GM18520 (cell line): ENCODE measurements at regions not wholly inside any gene's neighbourhood (a gene's known extent, or its start where the extent isn't known, plus 50 kb on each side); places are given as distances from the start of the nearest gene placed in this dataset.
"Not testable (repeated sequence)": the region's sequence is repeated elsewhere in the genome, so short reads cannot be mapped to it uniquely, and the experiment has no call there.

Source experiments
- ATAC-seq: cut with Tn5 transposase; IDR thresholded peaks from one replicate; pipeline ENCODE4 v1.9.1; 2021; ENCODE audit not compliant: unreplicated experiment

DNA sequence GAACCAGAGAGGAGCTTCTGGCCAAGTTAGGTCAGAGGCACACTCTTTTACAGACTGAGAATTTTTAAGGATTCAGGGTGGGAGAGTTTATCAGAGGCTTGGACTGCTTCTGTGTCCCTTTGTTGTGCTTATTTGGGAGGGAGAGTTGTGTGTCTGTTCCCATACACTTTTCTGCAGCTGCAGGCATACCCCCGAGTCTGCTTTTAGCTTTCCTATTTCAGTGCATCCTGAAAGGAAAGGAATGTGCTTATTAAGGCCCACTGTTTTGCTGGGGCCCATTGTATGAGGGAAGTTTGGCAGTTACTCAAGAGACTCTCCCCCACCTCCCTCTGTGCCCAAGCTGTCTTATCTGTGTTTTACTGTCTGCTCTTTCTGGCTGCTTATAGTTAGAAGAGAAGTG, 257.4 kb upstream of the AADAT start:
- not testable (repeated sequence) for ATAC-seq

DNA sequence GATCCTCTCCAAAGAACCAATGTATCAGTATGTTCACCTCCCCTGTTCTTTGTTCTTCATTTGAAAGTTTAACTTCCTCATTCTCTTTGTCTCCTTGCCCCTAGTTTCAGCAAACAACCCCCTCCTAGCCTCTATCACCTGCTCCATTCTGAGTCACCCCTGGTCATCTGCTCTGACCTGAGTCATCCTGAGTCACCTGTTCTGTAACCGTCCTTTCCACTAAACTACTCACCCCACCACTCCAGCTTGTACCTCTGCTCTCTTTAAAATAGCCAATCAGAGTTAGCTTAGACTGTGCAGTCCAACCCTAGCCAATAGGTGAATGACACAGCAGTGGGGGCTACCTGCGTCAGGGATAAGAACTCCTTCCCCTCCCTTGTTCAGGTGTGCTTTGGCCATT, 249.8 kb upstream of the AADAT start:
- ATAC-seq = no peak

DNA sequence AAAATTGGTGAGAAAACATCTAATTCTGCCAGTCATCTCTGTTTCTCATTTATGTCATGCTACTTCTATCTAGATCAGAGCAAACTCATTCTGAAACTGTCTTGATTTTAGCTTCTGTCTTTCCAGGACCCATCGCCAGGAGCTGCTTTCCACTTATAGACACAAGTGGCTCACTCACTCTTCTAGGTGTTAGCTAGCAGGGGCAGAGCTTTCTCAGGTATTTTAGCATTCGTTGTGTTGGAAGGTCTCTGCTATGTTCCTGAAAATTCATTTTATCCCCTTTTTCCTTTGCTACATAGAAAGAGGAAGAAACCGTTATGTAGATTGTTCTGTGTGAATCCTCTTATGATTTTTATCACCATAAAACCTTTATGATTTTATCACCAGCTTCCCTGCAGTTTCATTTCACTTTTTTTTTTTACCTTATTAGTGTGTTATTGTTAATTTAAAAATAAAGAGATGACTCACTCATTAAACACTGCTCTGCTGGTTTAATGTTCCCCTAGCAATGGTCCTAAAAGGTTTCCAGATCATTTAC, 246.6 kb upstream of the AADAT start:
- ATAC-seq = peak; percentile 82

DNA sequence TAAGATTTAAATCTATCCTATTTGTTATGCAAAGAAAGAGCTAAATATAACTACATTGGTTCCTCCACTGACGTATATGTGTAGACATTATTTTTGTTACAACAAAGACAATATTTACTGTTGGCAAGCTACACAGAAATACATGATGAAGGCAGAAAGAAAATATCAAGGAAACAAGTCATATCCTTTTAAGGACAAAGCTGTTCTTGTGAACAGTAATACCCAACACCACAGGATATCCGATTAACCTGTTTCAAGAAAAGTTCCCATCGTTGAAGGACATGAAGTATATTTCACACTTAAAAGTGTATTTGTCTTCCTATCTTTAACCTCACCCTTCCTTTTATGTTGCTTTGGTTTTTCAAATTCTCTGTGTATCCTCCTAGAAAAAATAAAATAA, 235.8 kb upstream of the AADAT start:
- no peak for ATAC-seq

DNA sequence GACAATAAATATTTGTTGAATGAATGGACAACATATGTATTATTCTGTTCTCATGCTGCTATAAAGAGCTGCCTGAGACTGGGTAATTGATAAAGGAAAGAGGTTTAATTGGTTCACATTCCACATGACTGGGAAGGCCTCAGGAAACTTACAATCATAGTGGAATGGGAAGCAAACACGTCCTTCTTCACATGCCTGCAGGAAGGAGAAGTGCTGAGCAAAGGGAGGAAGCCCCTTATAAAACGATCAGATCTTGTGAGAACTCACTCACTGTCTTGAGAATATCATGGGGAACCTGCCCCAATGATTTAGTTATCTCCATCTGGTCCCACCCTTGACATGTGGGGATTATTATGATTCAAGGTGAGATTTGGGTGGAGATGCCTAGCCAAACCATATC, 233.9 kb upstream of the AADAT start:
- no peak for ATAC-seq

DNA sequence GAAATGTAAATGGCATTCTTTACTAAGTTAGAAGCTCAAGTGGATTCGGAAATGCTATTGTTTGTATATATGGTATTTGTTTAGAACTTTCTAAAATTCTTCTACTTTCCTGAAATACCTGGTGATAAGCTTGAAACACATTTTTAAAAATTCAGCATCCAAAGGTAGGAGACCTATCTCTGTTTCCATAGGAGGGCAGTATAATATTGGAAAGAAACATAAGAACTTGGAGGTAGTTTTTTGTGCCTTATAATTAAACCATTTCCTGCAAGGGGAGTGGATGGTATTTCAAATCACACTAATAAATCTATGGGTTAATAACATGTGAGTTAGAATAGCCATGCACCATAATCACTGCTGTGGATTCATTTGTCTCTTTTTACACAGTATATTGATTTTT, 217.4 kb upstream of the AADAT start:
- no peak for ATAC-seq

DNA sequence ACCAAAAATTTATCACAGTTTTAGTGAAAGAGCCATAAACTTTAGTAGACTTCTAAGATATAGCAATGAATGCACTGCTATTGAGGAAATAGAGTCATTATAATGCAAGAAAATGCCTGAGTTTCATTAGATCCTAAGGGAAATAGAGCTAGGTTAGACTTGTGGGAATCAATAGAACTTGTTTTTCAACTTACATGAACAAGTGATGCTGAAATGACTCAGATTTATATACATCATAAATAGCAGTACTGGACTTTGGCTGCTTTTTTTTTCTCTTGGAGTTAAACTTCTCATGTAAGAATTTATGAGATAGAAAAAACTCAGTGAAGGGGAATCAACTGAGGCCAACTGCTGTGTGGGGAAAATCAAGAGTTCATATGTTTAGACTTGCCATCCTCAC, 216.5 kb upstream of the AADAT start:
- ATAC-seq = no peak

DNA sequence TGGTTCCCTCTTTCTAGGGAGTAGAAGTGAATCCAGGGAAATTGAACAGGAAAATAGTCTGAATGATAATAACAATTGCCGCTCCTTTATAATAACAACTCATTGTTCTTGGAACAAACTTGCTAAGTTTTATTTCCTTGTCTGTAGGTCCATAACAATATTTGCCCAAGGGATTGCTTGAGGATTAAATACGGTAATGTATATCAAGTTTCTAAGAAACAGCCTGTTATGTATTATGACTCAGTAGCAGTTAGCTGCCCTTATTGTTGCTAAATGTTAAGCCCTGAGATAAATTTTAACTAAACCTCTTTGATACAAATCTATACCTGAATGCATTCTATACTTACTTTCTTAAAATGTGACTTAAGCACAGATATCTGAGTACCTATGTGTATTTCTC, 215.9 kb upstream of the AADAT start:
- no peak for ATAC-seq

DNA sequence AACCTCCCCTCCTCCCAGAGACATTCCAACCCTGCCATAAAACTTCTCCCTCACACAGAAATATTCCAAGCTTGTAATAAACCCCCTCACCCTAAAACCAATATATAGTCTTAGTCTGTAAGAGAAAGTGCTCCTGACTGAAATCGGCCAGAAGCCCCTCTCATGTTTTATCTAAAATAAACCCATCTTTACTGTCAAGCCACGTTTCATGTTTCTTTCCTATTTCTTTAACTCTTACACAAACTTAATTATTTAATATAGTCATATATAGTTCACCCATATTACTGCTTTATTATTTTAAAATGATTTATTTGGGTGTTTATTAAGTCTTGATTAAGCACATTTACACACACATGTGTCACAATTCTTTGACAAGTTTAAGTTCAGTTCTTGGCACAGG, 191.3 kb upstream of the AADAT start:
- ATAC-seq = no peak

DNA sequence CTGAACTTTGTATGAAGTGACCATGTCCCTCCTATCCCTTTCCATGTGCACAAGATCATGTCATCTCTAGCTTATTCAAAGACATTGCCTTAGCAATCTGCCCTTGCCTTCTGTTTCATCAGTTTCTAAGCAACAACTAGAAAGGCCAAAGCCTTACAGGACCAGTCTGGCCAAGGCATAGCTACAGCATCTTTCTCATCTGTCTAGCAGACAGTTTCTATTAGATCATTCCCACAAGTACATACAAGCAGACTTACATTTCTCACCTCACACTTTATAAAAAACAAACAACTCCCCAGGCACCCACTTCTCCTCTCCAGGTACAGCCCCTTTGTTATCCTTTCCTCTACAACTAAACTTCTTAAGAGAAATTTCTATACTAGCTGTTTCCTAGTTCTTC, 188.7 kb upstream of the AADAT start:
- ATAC-seq = no peak

DNA sequence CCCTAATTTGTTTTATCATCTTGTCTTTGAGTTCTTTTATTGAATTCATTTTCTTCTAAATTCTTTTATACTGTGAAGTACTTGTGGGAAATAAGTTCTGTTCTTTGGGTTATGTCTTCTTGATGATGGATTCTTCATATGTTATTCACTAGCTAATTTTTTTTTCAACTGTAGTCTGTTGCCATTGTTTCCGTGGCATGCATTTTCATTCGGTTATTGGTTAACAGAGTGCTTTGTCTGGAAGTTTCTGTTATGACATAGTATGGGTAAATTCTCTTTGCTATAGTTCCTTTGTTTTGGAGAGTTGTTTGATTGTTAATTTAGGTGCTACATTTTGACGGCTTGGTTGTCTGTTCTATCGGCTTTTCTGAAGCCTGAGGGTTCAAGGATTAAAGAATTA, 184.9 kb upstream of the AADAT start:
- no peak for ATAC-seq

DNA sequence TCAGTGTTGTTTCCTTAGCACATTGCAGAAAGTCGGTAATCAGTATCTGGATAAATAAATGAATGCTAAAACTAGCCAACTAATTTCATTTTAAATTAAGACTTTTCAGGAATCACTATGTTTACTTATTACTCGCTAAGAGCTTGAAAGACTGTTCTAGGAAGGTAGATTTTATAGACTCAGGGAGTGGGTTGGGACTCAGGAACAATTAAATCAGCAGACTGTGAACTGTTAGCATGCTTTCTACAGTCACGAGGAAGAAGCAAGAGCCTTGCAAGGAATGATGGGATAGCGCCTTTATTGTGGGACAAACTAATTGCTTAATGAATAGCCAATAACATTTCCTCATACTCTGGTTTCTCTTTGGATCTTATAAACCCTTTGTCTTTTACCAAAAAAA, 183.2 kb upstream of the AADAT start:
- ATAC-seq = no peak

DNA sequence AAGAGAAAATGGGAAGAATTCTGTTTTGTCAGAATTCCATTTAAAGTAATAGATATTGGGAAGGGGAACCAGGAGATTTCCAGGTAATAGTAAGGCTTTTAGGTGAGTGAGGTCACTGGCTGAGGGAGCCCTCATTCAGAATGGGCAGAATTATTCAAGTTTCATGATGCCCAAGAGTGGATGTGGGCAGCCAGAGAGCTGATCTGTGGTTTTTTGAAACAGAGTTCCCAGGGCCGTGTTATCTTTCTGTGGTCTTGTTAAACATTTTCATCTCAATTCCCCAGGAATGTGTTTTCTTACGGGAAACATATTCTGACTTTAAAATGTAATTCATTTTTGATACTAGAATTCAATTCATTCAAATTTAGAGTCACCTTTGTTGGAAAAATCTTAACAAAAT, 182.0 kb upstream of the AADAT start:
- no peak for ATAC-seq

DNA sequence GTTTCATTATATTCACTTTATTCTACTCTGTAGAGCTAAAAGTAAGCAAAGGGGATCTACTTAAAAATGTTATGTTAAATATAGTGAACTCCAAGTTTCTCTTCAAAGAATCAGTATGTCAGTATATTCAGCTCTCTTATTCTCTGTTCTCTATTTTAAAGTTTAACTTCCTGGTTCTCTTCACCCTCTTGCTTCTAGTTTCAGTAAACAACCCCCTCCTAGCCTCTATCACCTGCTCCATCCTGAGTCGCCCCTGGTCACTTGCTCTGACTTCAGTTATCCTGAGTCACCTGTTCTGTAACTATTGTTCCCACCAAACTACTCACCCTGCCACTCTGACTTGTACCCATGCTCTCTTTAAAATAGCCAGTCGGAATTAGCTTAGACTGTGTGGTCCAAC, 180.9 kb upstream of the AADAT start:
- no peak for ATAC-seq

DNA sequence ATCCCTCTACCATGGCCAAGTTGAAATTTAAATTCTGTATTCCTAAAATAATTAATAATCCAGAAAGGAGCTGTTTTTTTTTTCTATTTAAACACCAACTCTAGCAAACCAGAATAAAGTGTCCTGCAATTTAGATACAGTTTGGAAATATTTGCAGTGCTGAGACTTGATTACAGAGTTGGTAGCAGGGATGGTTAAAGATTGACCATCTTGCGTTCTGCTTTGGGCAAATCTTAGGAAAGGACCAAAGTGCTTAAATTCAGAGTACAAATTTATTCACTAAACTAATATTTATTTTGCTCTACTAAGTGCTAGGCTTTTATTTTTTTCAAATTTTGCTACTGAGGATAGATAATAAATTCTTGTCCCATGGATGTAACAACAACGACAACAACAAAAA, 180.2 kb upstream of the AADAT start:
- ATAC-seq = no peak

DNA sequence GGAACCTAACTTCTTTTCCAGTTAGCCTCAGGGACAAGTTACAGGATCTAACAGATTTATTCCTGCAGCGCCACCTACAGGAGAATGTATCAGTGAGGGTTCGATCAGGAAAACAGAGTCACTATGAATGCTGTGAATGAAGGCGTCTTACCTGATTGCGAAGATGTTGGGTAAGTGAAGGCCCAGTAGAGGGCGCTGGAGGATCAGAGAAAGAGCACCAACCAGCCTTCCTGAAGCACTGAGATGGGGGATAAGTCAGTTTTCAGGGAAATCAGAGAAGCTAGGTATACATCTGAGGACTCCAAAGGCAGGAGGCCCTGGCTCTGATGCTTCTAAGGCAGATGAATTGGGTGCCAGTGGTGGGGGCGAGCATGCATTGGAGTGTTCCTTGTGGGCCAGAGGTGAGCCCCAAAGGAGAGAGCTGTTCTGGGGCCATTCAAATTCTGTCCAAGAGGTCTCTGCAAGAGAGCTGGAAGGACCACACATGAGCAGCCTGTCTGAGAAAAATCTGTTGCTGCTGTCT, 169.9 kb upstream of the AADAT start:
- ATAC-seq = peak; percentile 94

DNA sequence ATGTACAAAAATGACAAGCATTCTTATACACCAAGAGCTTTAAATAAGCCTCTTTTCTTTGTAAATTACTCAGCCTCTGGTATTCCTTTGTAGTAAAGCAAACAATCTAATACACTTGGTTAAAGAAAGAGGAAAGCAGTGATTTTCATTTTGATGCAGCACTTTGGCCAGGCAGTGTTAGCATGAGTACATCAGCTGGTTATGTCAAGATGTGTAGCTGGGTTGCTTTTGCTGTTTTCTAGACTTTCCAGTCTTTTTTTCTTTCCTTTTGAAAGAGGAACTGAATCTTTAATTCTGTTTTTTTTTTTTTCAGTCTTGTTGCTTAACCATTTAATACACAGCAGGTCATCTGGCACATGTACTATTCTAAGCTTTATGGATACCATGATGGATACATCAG, 167.1 kb upstream of the AADAT start:
- no peak for ATAC-seq

DNA sequence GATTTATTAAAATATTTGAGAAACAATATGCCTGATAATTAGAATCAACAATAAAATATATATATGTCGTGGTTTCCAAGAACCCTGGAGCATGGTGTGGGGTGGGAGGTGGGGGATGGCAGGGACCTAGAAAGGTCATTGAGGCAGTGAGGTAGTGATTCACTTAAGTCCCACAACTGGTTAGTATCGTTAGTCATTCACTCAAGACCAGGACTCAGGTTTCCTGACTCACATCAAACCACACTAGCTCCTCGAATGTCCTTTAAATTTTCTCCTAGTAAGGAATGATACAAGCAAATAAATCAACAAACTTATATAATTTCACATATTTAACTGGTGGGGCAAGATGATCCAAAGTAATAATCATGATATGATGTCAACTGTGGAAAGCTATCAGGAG, 158.8 kb upstream of the AADAT start:
- no peak for ATAC-seq

DNA sequence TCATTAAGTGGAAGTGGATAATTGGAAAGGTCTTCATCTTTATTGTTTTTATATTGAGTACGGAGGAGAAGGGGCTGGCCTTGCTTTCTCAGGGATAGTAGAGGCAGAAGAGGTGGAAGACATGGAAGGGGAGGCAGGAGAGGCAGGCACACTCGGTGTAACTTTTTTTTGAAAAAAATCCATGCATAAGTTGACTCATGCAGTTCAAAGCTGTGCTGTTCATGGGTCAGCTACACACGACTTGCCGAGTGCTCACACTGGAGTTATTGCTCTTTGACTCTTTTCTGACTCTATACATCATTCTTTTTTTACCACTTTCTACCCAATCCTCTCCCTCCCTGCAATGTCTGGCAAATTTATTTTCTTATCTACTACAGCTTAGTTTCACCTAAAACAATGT, 158.3 kb upstream of the AADAT start:
- ATAC-seq = no peak

DNA sequence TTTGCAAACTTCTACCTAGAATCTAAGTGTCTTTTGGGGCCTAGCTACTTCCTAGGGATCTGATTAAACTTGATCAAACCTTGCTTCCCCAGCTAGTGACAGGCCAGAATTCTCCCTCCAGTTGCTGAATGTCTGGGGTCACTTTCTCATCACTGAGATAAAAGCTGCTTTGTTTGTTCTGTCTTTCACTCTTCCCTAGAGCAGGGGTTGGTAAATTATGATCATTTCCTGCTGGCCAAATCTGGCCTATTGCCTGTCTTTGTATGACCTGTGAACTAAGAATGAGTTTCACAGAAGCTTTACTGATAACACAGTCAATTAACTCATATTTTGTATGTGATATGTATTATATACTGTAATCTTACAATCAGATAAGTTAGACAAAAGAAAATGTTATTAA, 157.8 kb upstream of the AADAT start:
- no peak for ATAC-seq

DNA sequence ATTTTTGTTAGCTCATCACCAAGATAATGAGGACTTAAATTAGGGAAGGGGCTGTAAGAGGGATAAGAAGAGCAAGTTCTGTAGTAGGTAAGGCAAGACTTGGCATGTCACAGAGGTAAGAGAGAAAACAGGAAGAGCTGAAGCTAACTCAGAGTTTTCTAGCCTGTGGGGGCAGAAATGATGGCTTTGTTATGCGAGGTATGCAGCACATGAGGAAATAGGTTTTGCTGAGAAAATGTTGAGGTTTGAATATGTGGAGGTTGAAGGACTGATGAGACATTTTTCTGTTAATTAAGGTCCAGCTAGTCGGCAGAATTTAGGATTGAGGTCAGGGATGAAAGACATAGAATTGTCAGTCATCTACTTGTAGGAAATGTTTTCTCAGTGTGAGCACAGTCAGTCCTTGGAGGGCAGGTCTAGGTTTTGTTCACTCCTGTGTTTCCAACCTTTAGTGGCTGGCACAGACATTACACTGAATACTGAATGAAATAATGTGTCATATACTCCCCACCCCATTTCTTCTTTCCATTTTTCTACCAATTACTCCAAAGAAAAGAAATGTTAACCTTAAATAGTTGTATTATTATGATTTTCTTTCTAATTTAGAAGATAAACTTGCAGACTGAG, 154.0 kb upstream of the AADAT start:
- no peak for ATAC-seq

DNA sequence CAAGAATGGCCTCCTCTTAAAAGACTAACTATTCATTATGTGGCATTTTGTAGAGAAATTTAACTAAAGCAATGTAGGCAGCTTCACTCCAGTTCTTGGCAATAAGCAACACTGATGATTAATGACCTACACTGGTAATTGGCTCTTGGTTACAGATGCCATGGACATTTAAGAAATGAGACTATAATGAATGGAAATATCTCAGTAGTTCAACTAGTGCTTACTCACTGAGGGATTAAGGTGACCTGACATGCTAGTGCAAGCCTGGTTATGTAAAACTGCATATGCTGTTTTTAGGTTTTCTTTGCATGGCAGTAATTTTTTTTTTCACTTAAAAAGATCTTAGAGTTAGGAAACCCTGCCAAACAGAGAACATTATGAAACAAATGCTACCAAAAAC, 152.7 kb upstream of the AADAT start:
- ATAC-seq = no peak

DNA sequence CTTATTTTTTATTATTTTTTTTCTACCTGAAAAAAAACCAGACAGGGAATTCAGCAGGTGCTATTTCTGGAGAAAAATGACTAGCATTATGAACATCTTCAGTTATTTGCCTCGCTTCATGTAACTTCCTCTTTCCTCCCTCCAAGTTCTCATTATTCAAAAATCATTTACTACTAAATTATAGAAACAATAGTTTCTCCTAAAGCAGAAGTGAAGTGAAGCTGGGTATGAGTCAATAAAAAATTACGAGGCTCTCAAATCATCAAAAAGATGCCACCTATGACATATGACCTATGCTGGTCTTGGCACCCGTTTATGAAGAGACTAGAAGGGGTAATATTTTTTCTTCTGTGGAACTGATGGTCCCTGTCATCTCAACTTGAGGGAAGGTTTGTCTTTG, 145.0 kb upstream of the AADAT start:
- no peak for ATAC-seq
